ENCODE measurements at regions not wholly inside any gene's neighbourhood (a gene's known extent, or its start where the extent isn't known, plus 50 kb on each side); places are given as distances from the start of the nearest gene placed in this dataset.

DNA sequence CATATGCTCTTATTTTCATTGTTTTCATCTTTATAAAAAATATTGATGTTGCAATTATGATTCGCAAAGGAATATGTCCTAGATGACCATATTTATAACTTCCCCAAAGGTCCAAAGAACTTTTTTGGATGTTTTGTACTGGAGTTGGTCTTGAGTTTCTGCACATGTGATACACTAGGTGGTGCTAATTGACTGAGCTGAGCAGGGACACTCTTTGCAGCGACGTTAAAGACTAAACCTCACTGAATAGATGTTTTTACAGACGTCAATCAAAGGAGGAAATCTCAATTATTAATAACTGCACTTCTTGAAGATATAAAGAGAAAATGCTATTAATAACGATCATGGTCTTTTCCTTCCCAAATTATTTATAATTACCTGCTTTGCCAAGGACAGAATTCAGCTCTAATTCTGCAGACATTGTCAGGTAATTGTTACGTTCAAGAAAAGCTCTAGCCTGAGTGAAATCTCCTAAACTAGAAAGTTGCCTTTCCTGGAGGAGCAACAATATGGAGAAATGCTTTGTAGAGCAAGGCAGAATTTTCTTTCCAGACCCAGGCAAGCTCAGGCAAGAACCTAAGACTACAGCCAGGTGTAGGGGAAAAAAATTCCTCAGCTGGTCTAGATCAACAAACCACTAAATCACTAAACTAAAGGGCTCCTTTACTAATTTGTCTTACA, 119.3 kb upstream of the RBBP8 start:
- H3K27me3 ChIP-seq (replicated peaks in 1 of 2; ENCODE audit: control insufficient read depth in 2 of 2, insufficient read depth in 2 of 2, low read length in 1 of 2) = no peaks in the 10 kb centered on the region
- no TSS peak for BruUV-seq (replicated peaks)
- no peak overlapping the region for H3K9ac ChIP-seq (ENCODE audit: control insufficient read depth, insufficient read depth, low read length)
- ChIA-PET SMC1A (ENCODE audit: uncharacterized antibody, unreplicated experiment) (interaction anchor here (0.5 to 3.9 kb wide), 19 partner anchors 10 to 685 kb away, joined by 3 to 26 read pairs (median 4); no protein-coding TSS in a partner anchor), RAD21 (ENCODE audit: unreplicated experiment) (interaction anchor here (0.9 to 7.5 kb wide), 16 partner anchors 10 to 598 kb away, joined by 3 to 38 read pairs (median 4); no protein-coding TSS in a partner anchor), CTCF (interaction anchor here (0.5 to 7.3 kb wide), 40 partner anchors 9 to 702 kb away, joined by 3 to 83 read pairs (median 4); partner anchors contain the start of gene RBBP8), POLR2A (interaction anchor here (1.0 kb wide), 1 partner anchor 168 kb away, joined by 3 read pairs; no protein-coding TSS in a partner anchor)
- no peak overlapping the region for H2AFZ ChIP-seq (ENCODE audit: control insufficient read depth, low read depth, low read length)
- DNase-seq (ENCODE audit: low read depth, low spot score) (no peak), ATAC-seq (peak; percentile 78), FAIRE-seq (peak; percentile 68)
- in situ Hi-C loops (cut with MboI) = loop anchor here (10.0 kb wide), 1 partner anchor 601 kb away; no protein-coding TSS in a partner anchor
- no peaks in the 10 kb centered on the region for H3K79me2 ChIP-seq (ENCODE audit: control insufficient read depth, insufficient read depth, low read length)
- H3K4me2 ChIP-seq (ENCODE audit: control insufficient read depth, insufficient read depth) = no peak overlapping the region
- no peaks in the 10 kb centered on the region for H4K20me1 ChIP-seq (ENCODE audit: control insufficient read depth, insufficient read depth)
- TF ChIP-seq SMC3 (IDR thresholded peaks at IDR 0.05; ENCODE audit: borderline replicate concordance, low read length) (peak; percentile 63; the same call in 1 of the 2 replicates), HDAC2 (IDR thresholded peaks at IDR 0.05) (no peak), HCFC1 (IDR thresholded peaks at IDR 0.05; ENCODE audit: low read length) (no peak), SREBF1 (IDR thresholded peaks at IDR 0.05; ENCODE audit: low read length) (no peak), MYB (IDR thresholded peaks at IDR 0.05; ENCODE audit: borderline replicate concordance, low read depth, low read length) (no peak), RAD21 (IDR thresholded peaks at IDR 0.05; ENCODE audit: insufficient read depth, low read depth, low read length) (peak; percentile 98), ZBED1 (IDR thresholded peaks at IDR 0.05; ENCODE audit: borderline replicate concordance) (no peak), BHLHE40 (IDR thresholded peaks at IDR 0.05; ENCODE audit: borderline replicate concordance in 1 of 2, low read depth in 2 of 2, low read length in 1 of 2) (peak in 1 of 2 experiments; percentile 42; a peak in 1 of 4 replicates), SMARCA5 (IDR thresholded peaks at IDR 0.05) (no peak)
- TF ChIP-seq, protein P1, sequence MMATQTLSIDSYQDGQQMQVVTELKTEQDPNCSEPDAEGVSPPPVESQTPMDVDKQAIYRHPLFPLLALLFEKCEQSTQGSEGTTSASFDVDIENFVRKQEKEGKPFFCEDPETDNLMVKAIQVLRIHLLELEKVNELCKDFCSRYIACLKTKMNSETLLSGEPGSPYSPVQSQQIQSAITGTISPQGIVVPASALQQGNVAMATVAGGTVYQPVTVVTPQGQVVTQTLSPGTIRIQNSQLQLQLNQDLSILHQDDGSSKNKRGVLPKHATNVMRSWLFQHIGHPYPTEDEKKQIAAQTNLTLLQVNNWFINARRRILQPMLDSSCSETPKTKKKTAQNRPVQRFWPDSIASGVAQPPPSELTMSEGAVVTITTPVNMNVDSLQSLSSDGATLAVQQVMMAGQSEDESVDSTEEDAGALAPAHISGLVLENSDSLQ (IDR thresholded peaks at IDR 0.05) = peak; percentile 84
- TF ChIP-seq, protein P2, sequence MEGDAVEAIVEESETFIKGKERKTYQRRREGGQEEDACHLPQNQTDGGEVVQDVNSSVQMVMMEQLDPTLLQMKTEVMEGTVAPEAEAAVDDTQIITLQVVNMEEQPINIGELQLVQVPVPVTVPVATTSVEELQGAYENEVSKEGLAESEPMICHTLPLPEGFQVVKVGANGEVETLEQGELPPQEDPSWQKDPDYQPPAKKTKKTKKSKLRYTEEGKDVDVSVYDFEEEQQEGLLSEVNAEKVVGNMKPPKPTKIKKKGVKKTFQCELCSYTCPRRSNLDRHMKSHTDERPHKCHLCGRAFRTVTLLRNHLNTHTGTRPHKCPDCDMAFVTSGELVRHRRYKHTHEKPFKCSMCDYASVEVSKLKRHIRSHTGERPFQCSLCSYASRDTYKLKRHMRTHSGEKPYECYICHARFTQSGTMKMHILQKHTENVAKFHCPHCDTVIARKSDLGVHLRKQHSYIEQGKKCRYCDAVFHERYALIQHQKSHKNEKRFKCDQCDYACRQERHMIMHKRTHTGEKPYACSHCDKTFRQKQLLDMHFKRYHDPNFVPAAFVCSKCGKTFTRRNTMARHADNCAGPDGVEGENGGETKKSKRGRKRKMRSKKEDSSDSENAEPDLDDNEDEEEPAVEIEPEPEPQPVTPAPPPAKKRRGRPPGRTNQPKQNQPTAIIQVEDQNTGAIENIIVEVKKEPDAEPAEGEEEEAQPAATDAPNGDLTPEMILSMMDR (IDR thresholded peaks at IDR 0.05 in 2 of 3, conservative IDR thresholded peaks at IDR 0.05 in 1 of 3; ENCODE audit: control insufficient read depth in 2 of 3, extremely low read depth in 1 of 3, insufficient read depth in 1 of 3, low read depth in 3 of 3, low read length in 3 of 3) = peak; percentile 48 to 79 (median 65); a peak in 5 of 6 replicates
- no peaks in the 10 kb centered on the region for H3K4me1 ChIP-seq (ENCODE audit: control insufficient read depth, insufficient read depth, low read length)
- H3K4me3 ChIP-seq = no peak overlapping the region
- 9% methylated on average over 6 of the region's 6 CpGs for WGBS (ENCODE audit: insufficient coverage, insufficient replicate concordance, low lambda C conversion rate, missing lambda C conversion rate)
- intact Hi-C loops (cut with micrococcal nuclease; ENCODE audit: unreplicated experiment) = loop anchor here (1.0 to 5.0 kb wide), 3 partner anchors 117 to 594 kb away; no protein-coding TSS in a partner anchor
- H3K9me3 ChIP-seq (replicated peaks; ENCODE audit: control insufficient read depth, insufficient read depth, low read length) = no peaks in the 10 kb centered on the region; the same call in 2 of the 3 replicates
- H3K27ac ChIP-seq (ENCODE audit: control insufficient read depth, insufficient read depth) = no peak overlapping the region
- no peaks in the 10 kb centered on the region for H3K36me3 ChIP-seq (ENCODE audit: control insufficient read depth in 2 of 2, insufficient read depth in 2 of 2, low read length in 1 of 2)

Data from GM12878 (cell line).